ENCODE measurements at regions not wholly inside any gene's neighbourhood (a gene's known extent, or its start where the extent isn't known, plus 50 kb on each side); places are given as distances from the start of the nearest gene placed in this dataset.

- H3K4me3 Mint-ChIP-seq, result no peak overlapping the region
- peaks cover 5% of the 10 kb centered on the region; the same call in 1 of the 2 replicates for H3K36me3 Mint-ChIP-seq (ENCODE audit: low read depth)
- peaks cover 14% of the 10 kb centered on the region for H3K9me3 Mint-ChIP-seq
- H3K27me3 Mint-ChIP-seq (ENCODE audit: insufficient read depth), result no peaks in the 10 kb centered on the region; the same call in 1 of the 2 replicates
- no peak for DNase-seq
- no peak overlapping the region for H3K27ac Mint-ChIP-seq
- H3K4me1 Mint-ChIP-seq (ENCODE audit: low read depth), result peaks cover 12% of the 10 kb centered on the region
- TF ChIP-seq, protein P1, sequence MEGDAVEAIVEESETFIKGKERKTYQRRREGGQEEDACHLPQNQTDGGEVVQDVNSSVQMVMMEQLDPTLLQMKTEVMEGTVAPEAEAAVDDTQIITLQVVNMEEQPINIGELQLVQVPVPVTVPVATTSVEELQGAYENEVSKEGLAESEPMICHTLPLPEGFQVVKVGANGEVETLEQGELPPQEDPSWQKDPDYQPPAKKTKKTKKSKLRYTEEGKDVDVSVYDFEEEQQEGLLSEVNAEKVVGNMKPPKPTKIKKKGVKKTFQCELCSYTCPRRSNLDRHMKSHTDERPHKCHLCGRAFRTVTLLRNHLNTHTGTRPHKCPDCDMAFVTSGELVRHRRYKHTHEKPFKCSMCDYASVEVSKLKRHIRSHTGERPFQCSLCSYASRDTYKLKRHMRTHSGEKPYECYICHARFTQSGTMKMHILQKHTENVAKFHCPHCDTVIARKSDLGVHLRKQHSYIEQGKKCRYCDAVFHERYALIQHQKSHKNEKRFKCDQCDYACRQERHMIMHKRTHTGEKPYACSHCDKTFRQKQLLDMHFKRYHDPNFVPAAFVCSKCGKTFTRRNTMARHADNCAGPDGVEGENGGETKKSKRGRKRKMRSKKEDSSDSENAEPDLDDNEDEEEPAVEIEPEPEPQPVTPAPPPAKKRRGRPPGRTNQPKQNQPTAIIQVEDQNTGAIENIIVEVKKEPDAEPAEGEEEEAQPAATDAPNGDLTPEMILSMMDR (IDR thresholded peaks at IDR 0.05), result no peak
Observed at GRCh38 chr12:107511292-107511691, 174.3 kb upstream of the PWP1 start.

- H3K27ac Mint-ChIP-seq, result no peak overlapping the region
- DNase-seq, result no peak
- peaks cover 12% of the 10 kb centered on the region for H3K4me1 Mint-ChIP-seq (ENCODE audit: low read depth)
- no peak overlapping the region for H3K4me3 Mint-ChIP-seq
- TF ChIP-seq, protein P1 (IDR thresholded peaks at IDR 0.05), result no peak
- no peaks in the 10 kb centered on the region; the same call in 1 of the 2 replicates for H3K27me3 Mint-ChIP-seq (ENCODE audit: insufficient read depth)
- peaks cover 9% of the 10 kb centered on the region for H3K9me3 Mint-ChIP-seq
- peaks cover 5% of the 10 kb centered on the region; the same call in 1 of the 2 replicates for H3K36me3 Mint-ChIP-seq (ENCODE audit: low read depth)
Observed at GRCh38 chr12:107512391-107512790, 173.2 kb upstream of the PWP1 start.

- Mint-ChIP-seq H3K36me3 (ENCODE audit: low read depth) (no peaks in the 10 kb centered on the region; the same call in 1 of the 2 replicates), H3K4me1 (ENCODE audit: low read depth) (peaks cover 12% of the 10 kb centered on the region), H3K27me3 (ENCODE audit: insufficient read depth) (no peaks in the 10 kb centered on the region; the same call in 1 of the 2 replicates), H3K9me3 (peaks cover 6% of the 10 kb centered on the region), H3K4me3 (no peak overlapping the region), H3K27ac (no peak overlapping the region)
- DNase-seq, result no peak
- TF ChIP-seq, protein P1 (IDR thresholded peaks at IDR 0.05), result no peak
Observed at GRCh38 chr12:107513184-107513583, 172.4 kb upstream of the PWP1 start.

DNA sequence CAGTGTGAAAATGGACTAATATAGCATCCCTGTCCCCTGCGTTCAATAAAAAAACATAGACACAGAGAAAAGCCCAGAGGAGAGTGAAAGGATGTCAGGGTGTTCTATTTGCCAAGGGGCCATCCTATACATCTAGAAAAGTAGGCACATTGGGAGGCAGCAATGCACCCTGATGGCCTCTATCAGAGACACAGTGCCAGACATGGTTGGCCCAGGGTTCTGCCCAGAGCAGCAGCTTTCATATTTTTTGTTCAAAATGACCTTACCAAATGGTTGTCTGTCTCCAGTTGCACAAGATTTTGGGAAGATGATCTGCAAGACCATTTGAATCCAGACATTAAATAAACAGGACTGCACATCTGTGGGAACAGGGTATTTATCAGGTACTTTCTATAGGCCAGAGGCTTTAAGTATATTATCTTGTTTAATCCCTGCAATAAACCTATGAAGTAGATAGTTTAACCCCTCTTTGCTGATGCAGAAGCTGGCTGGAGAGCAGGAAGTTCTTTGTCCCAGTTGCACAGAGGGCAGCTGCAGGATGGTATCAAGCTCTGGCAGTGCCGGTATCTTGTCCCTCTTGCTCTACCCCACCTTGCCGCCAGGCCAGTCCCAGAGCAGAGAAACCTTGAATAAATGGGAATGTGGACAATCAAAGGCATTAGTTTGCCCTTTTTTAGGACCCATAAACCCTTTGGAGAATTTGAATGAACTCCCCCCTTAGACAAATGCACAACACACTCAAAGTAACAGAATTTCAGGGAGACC is 171.8 kb upstream of the PWP1 start:
- no peak for DNase-seq
- TF ChIP-seq, protein P1 (IDR thresholded peaks at IDR 0.05), result no peak
- Mint-ChIP-seq H3K4me1 (ENCODE audit: low read depth) (peaks cover 12% of the 10 kb centered on the region), H3K27me3 (ENCODE audit: insufficient read depth) (no peaks in the 10 kb centered on the region; the same call in 1 of the 2 replicates), H3K36me3 (ENCODE audit: low read depth) (no peaks in the 10 kb centered on the region; the same call in 1 of the 2 replicates), H3K9me3 (peaks cover 7% of the 10 kb centered on the region), H3K4me3 (no peak overlapping the region), H3K27ac (no peak overlapping the region)

DNA sequence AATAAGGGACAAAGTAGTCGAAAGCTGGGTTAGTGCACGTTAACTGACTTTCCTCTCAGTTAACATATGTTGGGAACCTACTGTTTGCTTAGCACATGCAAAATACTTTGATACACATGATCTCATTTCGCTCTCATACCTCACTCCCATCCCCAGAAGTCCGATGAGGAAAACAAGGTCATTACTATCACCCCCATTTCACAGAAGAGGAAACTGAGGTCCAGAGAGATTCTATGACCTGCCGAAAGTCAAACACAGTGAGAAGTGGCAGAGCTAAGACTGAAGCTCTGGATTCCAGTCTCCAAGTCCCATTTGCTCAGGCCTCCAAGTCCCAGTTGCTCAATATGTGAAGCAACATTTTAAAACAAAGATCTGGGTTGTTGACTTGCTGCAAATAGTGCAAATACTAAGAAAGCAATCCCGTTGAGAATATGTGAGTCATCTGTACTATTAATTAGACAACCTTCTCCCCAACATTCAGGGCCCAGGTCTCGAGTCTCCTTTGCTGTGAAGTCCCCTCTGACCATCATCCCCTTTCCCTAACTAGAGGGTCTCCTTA is 170.6 kb upstream of the PWP1 start:
- Mint-ChIP-seq H3K27me3 (ENCODE audit: insufficient read depth) (peaks cover 2% of the 10 kb centered on the region; the same call in 1 of the 2 replicates), H3K4me1 (ENCODE audit: low read depth) (peaks cover 12% of the 10 kb centered on the region), H3K36me3 (ENCODE audit: low read depth) (no peaks in the 10 kb centered on the region; the same call in 1 of the 2 replicates), H3K9me3 (peaks cover 17% of the 10 kb centered on the region), H3K27ac (peak overlapping the region; percentile 68), H3K4me3 (no peak overlapping the region)
- TF ChIP-seq, protein P1 (IDR thresholded peaks at IDR 0.05), result no peak
- no peak for DNase-seq
